Neural progenitor cell (in vitro differentiated cells): ENCODE measurements at regions not wholly inside any gene's neighbourhood (a gene's known extent, or its start where the extent isn't known, plus 50 kb on each side); places are given as distances from the start of the nearest gene placed in this dataset.

Source experiments
- DNase-seq: peaks from one replicate; pipeline ENCODE4 v3.0.0-alpha.2; 2016; ENCODE audit warnings: low spot score
- H2AFZ ChIP-seq: fragments of 200-600 bp; sonication (generic); replicated peaks from 2 replicates; pipeline ENCODE4 v1.6.1; 2016; ENCODE audit warnings: antibody characterized with exemption
- H3F3A ChIP-seq: fragments of 200-600 bp; sonication (generic); 2 replicates; pipeline ENCODE4 v1.6.1; 2016; ENCODE audit warnings: antibody characterized with exemption, low read depth
- H3K27ac ChIP-seq: fragments of 200-600 bp; sonication (generic); 2 replicates; pipeline ENCODE4 v1.5.1; 2016; ENCODE audit warnings: mild to moderate bottlenecking
- H3K27me3 ChIP-seq: fragments of 200-600 bp; sonication (generic); 2 replicates; pipeline ENCODE4 v1.6.1; 2016; ENCODE audit warnings: mild to moderate bottlenecking, moderate library complexity
- H3K36me3 ChIP-seq: fragments of 200-600 bp; sonication (generic); 2 replicates; pipeline ENCODE4 v1.5.1; 2016
- H3K4me1 ChIP-seq: fragments of 200-600 bp; sonication (generic); 2 replicates; pipeline ENCODE4 v1.6.1; 2016; ENCODE audit warnings: mixed run types
- H3K4me2 ChIP-seq: fragments of 200-600 bp; sonication (generic); 2 replicates; pipeline ENCODE4 v1.6.1; 2016
- H3K4me3 ChIP-seq: fragments of 200-600 bp; sonication (generic); 2 replicates; pipeline ENCODE4 v1.5.1; 2016
- H3K79me2 ChIP-seq: fragments of 200-600 bp; sonication (generic); 2 replicates; pipeline ENCODE4 v1.6.1; 2016; ENCODE audit warnings: low read depth
- H3K9ac ChIP-seq: fragments of 200-600 bp; sonication (generic); 2 replicates; pipeline ENCODE4 v1.6.1; 2016
- H3K9me3 ChIP-seq: fragments of 200-600 bp; sonication (generic); 2 replicates; pipeline ENCODE4 v1.5.1; 2016; ENCODE audit warnings: low read depth
- H4K20me1 ChIP-seq: fragments of 200-600 bp; sonication (generic); 2 replicates; pipeline ENCODE4 v1.6.1; 2016; ENCODE audit warnings: low read depth
- H3K27ac Mint-ChIP-seq: 3 replicates; pipeline ENCODE4 v1.8.0; 2021; ENCODE audit warnings: mixed read lengths
- H3K27me3 Mint-ChIP-seq: 2 replicates; pipeline ENCODE4 v1.8.0; 2022; ENCODE audit warnings: low read depth, mild to moderate bottlenecking, inconsistent platforms, moderate library complexity, mixed read lengths; ENCODE audit not compliant: insufficient read depth
- H3K36me3 Mint-ChIP-seq: 3 replicates; pipeline ENCODE4 v1.8.0; 2021; ENCODE audit warnings: mixed read lengths
- H3K4me1 Mint-ChIP-seq: 3 replicates; pipeline ENCODE4 v1.8.0; 2021; ENCODE audit warnings: mixed read lengths
- H3K4me3 Mint-ChIP-seq: 3 replicates; pipeline ENCODE4 v1.8.0; 2021; ENCODE audit warnings: mild to moderate bottlenecking, moderate library complexity, mixed read lengths
- H3K9me3 Mint-ChIP-seq: 3 replicates; pipeline ENCODE4 v1.8.0; 2020; ENCODE audit warnings: mixed read lengths
- EZH2 ChIP-seq: fragments of 200-600 bp; sonication (generic); IDR thresholded peaks from 2 replicates; pipeline ENCODE4 v1.6.1; 2017; ENCODE audit warnings: antibody characterized with exemption, mild to moderate bottlenecking, moderate library complexity
- EZH2phosphoT487 ChIP-seq: fragments of 200-600 bp; sonication (generic); IDR thresholded peaks from 2 replicates; pipeline ENCODE4 v1.6.1; 2017; ENCODE audit warnings: antibody characterized with exemption
- TF ChIP-seq, protein P1 (sequence below): fragments of 200-600 bp; sonication (generic); IDR thresholded peaks from 2 replicates; pipeline ENCODE4 v1.5.1; 2017; ENCODE audit warnings: antibody characterized with exemption, mild to moderate bottlenecking

DNA sequence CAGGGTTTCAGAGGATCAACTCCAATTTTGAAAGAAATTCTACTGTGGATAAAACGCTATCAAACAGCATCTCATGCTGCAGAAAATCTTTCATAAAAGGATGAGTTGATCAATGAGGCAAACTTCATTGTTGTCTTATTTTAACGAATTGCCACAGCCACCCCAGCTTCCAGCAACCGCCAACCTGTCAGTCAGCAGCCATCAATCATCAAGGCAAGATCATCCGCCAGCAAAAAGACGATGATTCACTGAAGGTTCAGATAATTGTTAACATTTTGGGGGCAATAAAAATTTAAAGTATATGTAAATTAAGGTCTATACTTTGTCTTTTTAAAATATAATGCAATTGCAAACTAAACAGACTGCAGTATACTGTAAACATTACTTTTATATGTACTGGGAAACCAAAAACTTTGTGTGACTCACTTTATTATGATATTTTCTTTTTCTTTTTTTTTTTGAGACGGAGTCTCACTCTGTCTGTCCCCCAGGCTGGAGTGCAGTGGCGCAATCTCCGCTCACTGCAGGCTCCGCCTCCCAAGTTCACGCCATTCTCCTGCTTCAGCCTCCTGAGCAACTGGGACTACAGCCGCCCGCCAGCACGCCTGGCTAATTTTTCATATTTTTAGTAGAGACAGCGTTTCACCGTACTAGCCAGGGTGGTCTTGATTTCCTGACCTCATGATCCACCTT, 155.3 kb upstream of the SYN3 start:
- H3K27me3 Mint-ChIP-seq: peaks cover 3% of the 10 kb centered on the region
- no peaks in the 10 kb centered on the region for H3K9me3 ChIP-seq
- H3K79me2 ChIP-seq: no peaks in the 10 kb centered on the region
- H3K4me2 ChIP-seq: no peak overlapping the region
- no peak overlapping the region for H3K27ac Mint-ChIP-seq
- no peaks in the 10 kb centered on the region for H3K4me1 ChIP-seq
- no peak overlapping the region for H3K9ac ChIP-seq
- no peaks in the 10 kb centered on the region for H3F3A ChIP-seq
- H2AFZ ChIP-seq: no peak overlapping the region
- no peak overlapping the region for H3K27ac ChIP-seq
- no peak for TF ChIP-seq EZH2phosphoT487
- no peak for TF ChIP-seq EZH2
- TF ChIP-seq, protein P1, sequence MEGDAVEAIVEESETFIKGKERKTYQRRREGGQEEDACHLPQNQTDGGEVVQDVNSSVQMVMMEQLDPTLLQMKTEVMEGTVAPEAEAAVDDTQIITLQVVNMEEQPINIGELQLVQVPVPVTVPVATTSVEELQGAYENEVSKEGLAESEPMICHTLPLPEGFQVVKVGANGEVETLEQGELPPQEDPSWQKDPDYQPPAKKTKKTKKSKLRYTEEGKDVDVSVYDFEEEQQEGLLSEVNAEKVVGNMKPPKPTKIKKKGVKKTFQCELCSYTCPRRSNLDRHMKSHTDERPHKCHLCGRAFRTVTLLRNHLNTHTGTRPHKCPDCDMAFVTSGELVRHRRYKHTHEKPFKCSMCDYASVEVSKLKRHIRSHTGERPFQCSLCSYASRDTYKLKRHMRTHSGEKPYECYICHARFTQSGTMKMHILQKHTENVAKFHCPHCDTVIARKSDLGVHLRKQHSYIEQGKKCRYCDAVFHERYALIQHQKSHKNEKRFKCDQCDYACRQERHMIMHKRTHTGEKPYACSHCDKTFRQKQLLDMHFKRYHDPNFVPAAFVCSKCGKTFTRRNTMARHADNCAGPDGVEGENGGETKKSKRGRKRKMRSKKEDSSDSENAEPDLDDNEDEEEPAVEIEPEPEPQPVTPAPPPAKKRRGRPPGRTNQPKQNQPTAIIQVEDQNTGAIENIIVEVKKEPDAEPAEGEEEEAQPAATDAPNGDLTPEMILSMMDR: no peak
- H3K4me1 Mint-ChIP-seq: no peaks in the 10 kb centered on the region
- no peaks in the 10 kb centered on the region for H3K36me3 ChIP-seq
- H3K4me3 ChIP-seq: no peak overlapping the region
- DNase-seq: no peak
- no peaks in the 10 kb centered on the region for H3K9me3 Mint-ChIP-seq
- H4K20me1 ChIP-seq: no peaks in the 10 kb centered on the region
- H3K27me3 ChIP-seq: peaks cover 15% of the 10 kb centered on the region
- no peaks in the 10 kb centered on the region for H3K36me3 Mint-ChIP-seq
- H3K4me3 Mint-ChIP-seq: no peak overlapping the region

DNA sequence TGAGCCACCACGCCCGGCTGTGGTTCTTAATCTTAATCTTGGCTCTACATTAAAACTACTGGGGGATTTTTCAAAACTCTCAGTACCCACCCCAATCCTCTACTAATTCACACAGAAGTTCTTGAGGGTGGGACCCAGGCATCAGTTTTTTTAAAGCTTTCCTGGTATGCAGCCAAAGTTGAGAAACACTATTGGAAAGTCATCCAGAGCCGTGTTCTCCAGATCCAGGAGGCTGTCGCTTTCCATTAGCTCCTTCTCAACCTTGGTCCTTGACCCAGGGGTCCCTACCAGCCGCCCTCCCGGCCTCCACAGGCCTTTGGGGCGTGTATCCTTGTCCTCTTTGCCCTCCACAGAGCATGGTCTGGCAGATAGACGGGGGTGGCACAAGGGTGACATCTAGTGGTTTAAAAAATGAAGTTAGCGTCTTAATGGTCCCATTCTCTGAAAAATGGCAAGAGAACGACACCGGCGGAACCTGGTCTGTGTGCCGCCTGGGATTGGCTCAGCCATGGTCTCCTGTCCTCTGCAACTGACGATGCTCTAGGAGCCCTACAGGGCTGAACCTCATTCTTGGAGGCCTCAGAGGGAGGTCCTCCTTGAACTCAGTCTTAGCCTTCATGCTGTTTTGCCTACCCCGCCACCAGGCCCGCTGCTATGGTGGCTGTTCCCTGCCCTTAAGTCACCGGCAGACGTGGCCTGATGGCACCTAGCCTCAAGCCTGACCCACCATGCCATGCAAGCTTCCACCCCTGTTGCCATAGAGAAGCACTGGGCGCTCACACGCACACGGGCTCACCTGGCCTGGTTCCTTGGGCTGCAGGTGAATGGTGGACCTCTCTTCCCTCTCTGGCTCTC, 152.0 kb upstream of the SYN3 start:
- no peaks in the 10 kb centered on the region for H3K4me1 Mint-ChIP-seq
- no peak overlapping the region for H3K4me2 ChIP-seq
- no peak overlapping the region for H3K9ac ChIP-seq
- H3K36me3 ChIP-seq: no peaks in the 10 kb centered on the region
- peak overlapping the region; percentile 54 for H2AFZ ChIP-seq
- H3K4me3 ChIP-seq: no peak overlapping the region
- no peaks in the 10 kb centered on the region for H3K4me1 ChIP-seq
- H3K36me3 Mint-ChIP-seq: no peaks in the 10 kb centered on the region
- peak; percentile 64 for DNase-seq
- no peaks in the 10 kb centered on the region for H3K79me2 ChIP-seq
- H3F3A ChIP-seq: no peaks in the 10 kb centered on the region
- H3K9me3 ChIP-seq: no peaks in the 10 kb centered on the region
- TF ChIP-seq, protein P1: peak; percentile 70
- TF ChIP-seq EZH2: no peak
- H3K4me3 Mint-ChIP-seq: no peak overlapping the region
- no peaks in the 10 kb centered on the region for H4K20me1 ChIP-seq
- H3K9me3 Mint-ChIP-seq: no peaks in the 10 kb centered on the region
- peaks cover 43% of the 10 kb centered on the region for H3K27me3 ChIP-seq
- no peaks in the 10 kb centered on the region for H3K27me3 Mint-ChIP-seq
- H3K27ac ChIP-seq: no peak overlapping the region
- no peak overlapping the region for H3K27ac Mint-ChIP-seq

DNA sequence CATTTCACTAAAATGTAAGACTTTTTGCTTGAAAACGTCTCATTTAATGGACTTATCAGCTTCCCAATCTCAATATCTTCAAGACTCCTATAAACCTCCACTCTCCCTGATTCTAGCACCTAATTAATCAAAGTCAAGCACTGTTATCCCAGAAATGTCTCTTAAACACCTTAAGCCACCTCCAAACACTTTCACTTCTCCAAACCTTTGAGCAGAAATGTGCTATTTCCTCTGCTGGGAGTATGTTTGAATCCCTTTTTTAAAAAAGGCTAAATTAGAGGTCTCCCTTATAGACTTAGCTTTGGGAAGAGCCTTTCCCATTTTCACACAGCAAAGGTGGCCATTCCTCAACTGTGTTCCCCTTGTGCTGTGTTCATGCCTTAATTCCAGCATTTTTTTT, 146.2 kb upstream of the SYN3 start:
- H3K9me3 ChIP-seq: no peaks in the 10 kb centered on the region
- no peaks in the 10 kb centered on the region for H3K36me3 ChIP-seq
- H3K27ac ChIP-seq: no peak overlapping the region
- no peak for DNase-seq
- no peak overlapping the region for H3K4me2 ChIP-seq
- H3K4me1 Mint-ChIP-seq: peaks cover 5% of the 10 kb centered on the region
- H3K27me3 ChIP-seq: peaks cover 73% of the 10 kb centered on the region
- TF ChIP-seq EZH2: no peak
- TF ChIP-seq EZH2phosphoT487: no peak
- TF ChIP-seq, protein P1: no peak
- no peak overlapping the region for H3K4me3 ChIP-seq
- no peaks in the 10 kb centered on the region for H3K4me1 ChIP-seq
- no peaks in the 10 kb centered on the region for H3K79me2 ChIP-seq
- H3F3A ChIP-seq: no peaks in the 10 kb centered on the region
- H4K20me1 ChIP-seq: no peaks in the 10 kb centered on the region
- peaks cover 5% of the 10 kb centered on the region for H3K27me3 Mint-ChIP-seq
- no peak overlapping the region for H2AFZ ChIP-seq
- no peak overlapping the region for H3K27ac Mint-ChIP-seq
- H3K9ac ChIP-seq: no peak overlapping the region
- no peaks in the 10 kb centered on the region for H3K36me3 Mint-ChIP-seq
- H3K9me3 Mint-ChIP-seq: peaks cover 2% of the 10 kb centered on the region
- H3K4me3 Mint-ChIP-seq: no peak overlapping the region
